ENCODE measurements at regions not wholly inside any gene's neighbourhood (a gene's known extent, or its start where the extent isn't known, plus 50 kb on each side); places are given as distances from the start of the nearest gene placed in this dataset.

GRCh38 chr6:168158980-168159349, 80.0 kb upstream of the FRMD1 start:
- DNase-seq (ENCODE audit: extremely low read depth, low read depth): no peak

- no peak for DNase-seq (ENCODE audit: extremely low read depth, low read depth)
Measured at GRCh38 chr6:168158213-168158979, 79.4 kb upstream of the FRMD1 start.

- peak; percentile 4 for DNase-seq (ENCODE audit: extremely low read depth, low read depth)
Measured at GRCh38 chr6:168157272-168158212, 78.5 kb upstream of the FRMD1 start.

GRCh38 chr6:168156742-168157265, 77.8 kb upstream of the FRMD1 start:
- DNase-seq (ENCODE audit: extremely low read depth, low read depth): no peak

- DNase-seq (ENCODE audit: extremely low read depth, low read depth): no peak
Measured at GRCh38 chr6:168155821-168156741, 77.1 kb upstream of the FRMD1 start.

- DNase-seq (ENCODE audit: extremely low read depth, low read depth): no peak
Measured at GRCh38 chr6:168155193-168155592, 76.2 kb upstream of the FRMD1 start.

- no peak for DNase-seq (ENCODE audit: extremely low read depth, low read depth)
Measured at GRCh38 chr6:168154263-168154917, 75.4 kb upstream of the FRMD1 start.

GRCh38 chr6:168153553-168153952, 74.5 kb upstream of the FRMD1 start:
- DNase-seq (ENCODE audit: extremely low read depth, low read depth): no peak

GRCh38 chr6:168152980-168153379, 74.0 kb upstream of the FRMD1 start:
- no peak for DNase-seq (ENCODE audit: extremely low read depth, low read depth)

GRCh38 chr6:168152306-168152963, 73.4 kb upstream of the FRMD1 start:
- DNase-seq (ENCODE audit: extremely low read depth, low read depth): no peak

- no peak for DNase-seq (ENCODE audit: extremely low read depth, low read depth)
Measured at GRCh38 chr6:168150551-168151320, 71.7 kb upstream of the FRMD1 start.

GRCh38 chr6:168149015-168149414, 70.0 kb upstream of the FRMD1 start:
- no peak for DNase-seq (ENCODE audit: extremely low read depth, low read depth)

GRCh38 chr6:168148231-168148849, 69.3 kb upstream of the FRMD1 start:
- DNase-seq (ENCODE audit: extremely low read depth, low read depth): no peak

GRCh38 chr6:168147205-168147738, 68.3 kb upstream of the FRMD1 start:
- no peak for DNase-seq (ENCODE audit: extremely low read depth, low read depth)

GRCh38 chr6:168145747-168146596, 67.0 kb upstream of the FRMD1 start:
- no peak for DNase-seq (ENCODE audit: extremely low read depth, low read depth)

GRCh38 chr6:168139121-168139520, 60.1 kb upstream of the FRMD1 start:
- DNase-seq (ENCODE audit: extremely low read depth, low read depth): no peak

GRCh38 chr6:168138436-168138835, 59.4 kb upstream of the FRMD1 start:
- DNase-seq (ENCODE audit: extremely low read depth, low read depth): no peak

All from NCI-H460 (cell line).